ENCODE measurements at regions not wholly inside any gene's neighbourhood (a gene's known extent, or its start where the extent isn't known, plus 50 kb on each side); places are given as distances from the start of the nearest gene placed in this dataset.

DNA sequence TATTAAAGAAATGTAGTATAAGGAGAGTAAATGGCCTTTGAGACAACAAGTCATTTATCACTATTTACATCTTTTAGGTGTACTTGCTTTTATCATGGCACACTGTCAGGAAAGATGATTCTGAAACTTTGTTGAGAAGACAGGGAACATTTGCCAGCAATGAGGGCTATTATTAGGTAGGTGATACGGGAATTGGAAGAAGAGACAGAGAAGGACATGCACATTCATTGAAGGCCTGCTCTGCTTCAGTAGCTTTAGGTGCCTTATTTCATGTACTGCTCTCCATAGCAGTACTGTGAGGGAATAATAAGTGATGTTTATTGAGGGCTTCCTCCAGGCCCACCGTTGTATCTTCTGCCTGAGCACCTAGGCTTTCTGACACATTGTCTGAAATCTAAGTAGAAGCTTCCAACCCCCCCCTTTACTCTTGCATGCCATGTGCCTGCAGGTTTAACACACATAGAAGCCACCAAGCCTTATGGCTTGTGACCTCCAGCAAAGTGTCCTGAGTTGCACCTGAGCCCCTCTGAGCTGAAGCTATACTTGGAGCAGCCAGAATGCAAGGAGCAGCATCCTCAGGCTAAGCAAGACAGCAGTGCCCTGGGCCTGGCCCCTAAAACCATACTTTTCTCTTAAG is 275.2 kb upstream of the VLDLR start:
- H3K4me3 ChIP-seq (ENCODE audit: low read depth, low read length): no peak overlapping the region
- DNase-seq (ENCODE audit: low read depth): no peak
- TF ChIP-seq, protein P1, sequence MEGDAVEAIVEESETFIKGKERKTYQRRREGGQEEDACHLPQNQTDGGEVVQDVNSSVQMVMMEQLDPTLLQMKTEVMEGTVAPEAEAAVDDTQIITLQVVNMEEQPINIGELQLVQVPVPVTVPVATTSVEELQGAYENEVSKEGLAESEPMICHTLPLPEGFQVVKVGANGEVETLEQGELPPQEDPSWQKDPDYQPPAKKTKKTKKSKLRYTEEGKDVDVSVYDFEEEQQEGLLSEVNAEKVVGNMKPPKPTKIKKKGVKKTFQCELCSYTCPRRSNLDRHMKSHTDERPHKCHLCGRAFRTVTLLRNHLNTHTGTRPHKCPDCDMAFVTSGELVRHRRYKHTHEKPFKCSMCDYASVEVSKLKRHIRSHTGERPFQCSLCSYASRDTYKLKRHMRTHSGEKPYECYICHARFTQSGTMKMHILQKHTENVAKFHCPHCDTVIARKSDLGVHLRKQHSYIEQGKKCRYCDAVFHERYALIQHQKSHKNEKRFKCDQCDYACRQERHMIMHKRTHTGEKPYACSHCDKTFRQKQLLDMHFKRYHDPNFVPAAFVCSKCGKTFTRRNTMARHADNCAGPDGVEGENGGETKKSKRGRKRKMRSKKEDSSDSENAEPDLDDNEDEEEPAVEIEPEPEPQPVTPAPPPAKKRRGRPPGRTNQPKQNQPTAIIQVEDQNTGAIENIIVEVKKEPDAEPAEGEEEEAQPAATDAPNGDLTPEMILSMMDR (IDR thresholded peaks at IDR 0.05; ENCODE audit: insufficient read depth, low read length): no peak

DNA sequence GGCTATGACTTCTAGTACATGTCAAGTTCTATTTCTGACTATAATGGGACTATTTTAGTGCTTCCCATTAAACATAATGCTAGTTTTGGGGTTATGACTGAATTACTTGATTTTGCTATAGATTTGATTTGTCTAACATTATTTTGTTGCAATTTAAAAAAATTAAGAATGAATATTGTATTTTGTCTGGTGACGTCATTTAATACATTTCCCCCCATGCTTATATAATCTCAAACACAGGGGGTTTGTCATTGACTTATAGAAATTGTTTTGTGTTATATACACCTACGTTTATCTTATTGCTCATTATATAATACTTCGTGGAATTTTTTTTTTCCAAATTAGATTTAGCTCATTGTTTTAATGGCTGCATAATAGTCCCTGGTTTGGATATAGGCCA is 270.3 kb upstream of the VLDLR start:
- TF ChIP-seq, protein P1 (IDR thresholded peaks at IDR 0.05; ENCODE audit: insufficient read depth, low read length): no peak

DNA sequence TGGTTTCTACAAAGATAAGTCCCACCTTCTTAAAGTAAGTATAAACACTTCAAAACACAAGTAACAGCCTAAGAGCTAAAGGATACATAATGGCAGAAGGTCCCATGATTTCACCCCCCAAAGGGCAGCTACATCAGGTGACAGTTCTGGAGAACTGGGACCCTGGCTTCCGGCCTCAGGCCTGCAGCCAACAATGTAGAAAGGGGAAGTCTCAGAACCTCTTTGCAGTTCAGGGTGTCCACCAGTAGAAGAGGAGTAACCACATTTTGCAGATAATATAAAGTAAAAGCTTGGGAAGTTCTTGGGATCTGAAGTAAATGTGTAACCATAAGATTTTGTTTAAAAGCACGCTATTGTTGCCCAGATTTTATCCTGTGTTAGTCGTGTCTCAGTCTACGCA is 267.4 kb upstream of the VLDLR start:
- no peak overlapping the region for H3K4me3 ChIP-seq (ENCODE audit: low read depth, low read length)
- peak; percentile 10 for DNase-seq (ENCODE audit: low read depth)
- TF ChIP-seq, protein P1 (IDR thresholded peaks at IDR 0.05; ENCODE audit: insufficient read depth, low read length): no peak

More for the DNA sequence above, 270.3 kb upstream of the VLDLR start:
- H3K4me3 ChIP-seq (ENCODE audit: low read depth, low read length): no peak overlapping the region
- DNase-seq (ENCODE audit: low read depth): no peak

DNA sequence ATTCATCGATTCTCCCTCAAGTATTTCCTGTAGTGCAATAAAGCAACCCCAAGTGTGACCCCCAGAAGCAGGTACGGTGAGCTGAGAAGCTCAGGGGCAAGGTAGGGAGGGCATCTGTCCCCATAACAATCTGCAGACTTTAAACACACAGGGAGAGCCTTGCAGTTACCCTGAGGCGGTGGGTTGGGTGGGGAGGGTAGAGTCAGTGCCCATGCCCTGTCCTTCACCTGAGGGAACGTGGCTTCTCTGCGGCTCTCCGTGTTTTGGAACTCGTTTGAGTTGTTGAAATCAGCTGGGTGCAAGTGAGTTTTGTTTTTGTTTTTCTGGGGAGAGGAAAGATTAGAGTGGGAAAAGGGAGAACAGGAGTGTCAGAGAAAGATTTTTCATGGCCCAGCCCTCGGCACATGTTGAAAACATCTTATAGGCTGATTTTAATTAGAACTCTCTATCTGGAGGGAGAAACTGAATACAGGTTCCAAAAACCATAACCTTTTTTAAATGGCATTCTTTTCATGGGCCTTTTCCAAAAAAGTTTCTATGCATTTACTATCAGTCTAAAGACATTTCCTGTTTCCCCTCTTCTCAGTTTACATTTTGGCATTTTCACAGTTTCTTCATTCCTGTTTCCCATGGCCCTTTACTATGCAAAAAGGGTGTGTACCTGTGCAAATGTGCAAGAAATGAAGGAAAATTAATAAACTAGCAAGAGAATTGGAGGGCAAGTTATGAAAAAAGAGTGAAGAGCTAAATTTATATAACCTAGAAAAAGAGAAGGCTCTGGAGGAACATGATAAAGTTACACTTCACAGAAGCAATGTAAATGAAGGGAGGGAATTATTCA is 266.5 kb upstream of the VLDLR start:
- TF ChIP-seq, protein P1 (IDR thresholded peaks at IDR 0.05; ENCODE audit: insufficient read depth, low read length): no peak
- H3K4me3 ChIP-seq (ENCODE audit: low read depth, low read length): no peak overlapping the region
- DNase-seq (ENCODE audit: low read depth): peak; percentile 28

DNA sequence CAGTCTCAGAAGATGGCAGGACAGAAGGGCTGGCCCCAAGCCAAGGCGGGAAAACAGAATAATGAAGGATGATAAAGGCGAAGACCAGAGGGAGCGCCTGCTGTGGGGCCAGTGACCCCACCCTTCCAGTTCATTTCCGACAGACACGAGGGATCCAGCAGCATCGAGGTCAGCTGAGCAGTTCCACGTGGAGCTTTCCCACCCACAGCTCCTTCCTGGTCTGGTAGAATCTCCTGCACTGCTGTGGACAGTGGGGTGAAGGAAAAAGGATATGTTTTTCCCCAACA is 265.9 kb upstream of the VLDLR start:
- TF ChIP-seq, protein P1 (IDR thresholded peaks at IDR 0.05; ENCODE audit: insufficient read depth, low read length): no peak
- H3K4me3 ChIP-seq (ENCODE audit: low read depth, low read length): no peak overlapping the region
- DNase-seq (ENCODE audit: low read depth): no peak

DNA sequence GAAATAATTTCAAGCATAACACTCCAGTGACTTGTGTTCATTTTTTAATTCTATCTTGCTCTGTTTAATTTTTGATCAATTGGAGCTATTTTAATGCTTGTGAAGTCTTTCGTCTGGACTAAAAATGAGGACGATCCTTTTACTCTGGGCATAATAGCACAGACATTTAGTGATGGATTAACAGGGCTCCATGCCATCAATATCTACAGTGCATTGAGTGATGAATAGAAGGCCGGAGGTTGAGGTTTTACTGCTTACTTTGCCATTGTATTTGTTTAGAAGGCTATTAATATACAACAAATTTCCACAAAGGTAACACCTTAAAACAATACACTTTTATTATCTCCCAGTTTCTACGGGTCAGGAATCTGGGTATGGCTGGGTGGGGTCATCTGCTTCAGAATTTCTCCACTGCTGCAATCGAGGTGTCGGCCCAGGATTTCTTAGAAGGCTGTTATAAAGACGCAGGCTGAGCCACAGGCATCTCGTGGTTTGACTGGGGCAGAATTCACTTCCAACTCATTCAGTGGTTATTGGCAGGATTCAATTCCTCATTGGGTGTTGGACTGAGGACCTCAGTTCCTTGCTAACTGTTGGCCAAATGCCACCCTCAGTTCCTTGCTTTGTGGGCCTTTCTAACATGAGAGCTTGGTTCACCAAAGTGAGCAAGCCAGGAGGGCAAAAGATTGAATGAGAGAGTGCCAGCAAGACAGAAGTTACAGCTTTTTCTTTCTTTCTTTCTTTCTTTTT is 265.4 kb upstream of the VLDLR start:
- H3K4me3 ChIP-seq (ENCODE audit: low read depth, low read length): no peak overlapping the region
- TF ChIP-seq, protein P1 (IDR thresholded peaks at IDR 0.05; ENCODE audit: insufficient read depth, low read length): no peak
- DNase-seq (ENCODE audit: low read depth): no peak
